Right lobe of liver (tissue), 4 donors: ENCODE measurements at regions not wholly inside any gene's neighbourhood (a gene's known extent, or its start where the extent isn't known, plus 50 kb on each side); places are given as distances from the start of the nearest gene placed in this dataset.

Experiments
- CTCF ChIP-seq, 4 donors: fragments of 200-600 bp in 3 of 4; fragments of 450-650 bp in 1 of 4; IDR thresholded peaks; one replicate each; pipeline versions ENCODE4 v1.5.1 to v1.8.0; 2016 to 2022; ENCODE audit warnings: antibody characterized with exemption in 4 of 4, mild to moderate bottlenecking in 2 of 4
- POLR2A ChIP-seq: fragments of 450-650 bp; IDR thresholded peaks from one replicate; pipeline ENCODE4 v1.6.1; 2017; ENCODE audit warnings: antibody characterized with exemption, mild to moderate bottlenecking
- donor health status: DM: no; HTN: no; CAD: no.
- donor health status: DM: no; HTN: no; CAD: no.
- donor health status: DM: no; HTN: yes; CAD: no.

- TF ChIP-seq CTCF (IDR thresholded peaks at IDR 0.05): no peak
- TF ChIP-seq POLR2A: no peak
These were observed 154.0 kb downstream of the TMEM17 start for GRCh38 chr2:62352031-62352430.
